SK-N-SH treated with all-trans-retinoic acid at 6 μM for 48 hours (cell line): ENCODE measurements at regions not wholly inside any gene's neighbourhood (a gene's known extent, or its start where the extent isn't known, plus 50 kb on each side); places are given as distances from the start of the nearest gene placed in this dataset.

Experiments
- ATAC-seq: fragments of 200-7000 bp; cut with Tn5 transposase; 3 replicates; pipeline ENCODE4 v1.9.1; 2020; ENCODE audit warnings: mild to moderate bottlenecking, moderate library complexity
- ARNTL ChIP-seq: fragments of 450-650 bp; formaldehyde crosslinking; IDR thresholded peaks from 2 replicates; pipeline ENCODE4 v1.5.0; 2020; ENCODE audit warnings: low read depth, mild to moderate bottlenecking, moderate library complexity, borderline replicate concordance
- CREB5 ChIP-seq: fragments of 250-450 bp; sonication (Bioruptor Pico); IDR thresholded peaks from 2 replicates; pipeline ENCODE4 v1.5.1; 2020; ENCODE audit warnings: low read depth, mild to moderate bottlenecking, moderate library complexity
- CSDC2 ChIP-seq: fragments of 250-450 bp; sonication (Bioruptor Pico); IDR thresholded peaks from 2 replicates; pipeline ENCODE4 v1.5.0; 2020; ENCODE audit warnings: mild to moderate bottlenecking, moderate library complexity
- CSRNP3 ChIP-seq: fragments of 250-450 bp; sonication (Bioruptor Pico); IDR thresholded peaks from 2 replicates; pipeline ENCODE4 v1.5.1; 2021; ENCODE audit warnings: mild to moderate bottlenecking, moderate library complexity
- GLIS3 ChIP-seq: fragments of 250-450 bp; sonication (Bioruptor Pico); IDR thresholded peaks from 2 replicates; pipeline ENCODE4 v1.5.0; 2020; ENCODE audit warnings: mild to moderate bottlenecking, moderate library complexity
- ISL1 ChIP-seq: fragments of 250-450 bp; sonication (Bioruptor Pico); IDR thresholded peaks from 2 replicates; pipeline ENCODE4 v2.1.2; 2022; ENCODE audit warnings: mild to moderate bottlenecking, moderate library complexity
- OSR1 ChIP-seq: fragments of 250-450 bp; sonication (Bioruptor Pico); IDR thresholded peaks from 2 replicates; pipeline ENCODE4 v1.8.0; 2022; ENCODE audit warnings: moderate library complexity, mild to moderate bottlenecking, inconsistent platforms
- PATZ1 ChIP-seq: fragments of 250-450 bp; sonication (Bioruptor Pico); IDR thresholded peaks from 2 replicates; pipeline ENCODE4 v1.8.0; 2020; ENCODE audit warnings: mild to moderate bottlenecking, moderate library complexity, borderline replicate concordance
- POU6F1 ChIP-seq: fragments of 250-450 bp; sonication (Bioruptor Pico); IDR thresholded peaks from 2 replicates; pipeline ENCODE4 v1.8.0; 2021; ENCODE audit warnings: low read depth, mild to moderate bottlenecking, moderate library complexity, borderline replicate concordance
- PPARA ChIP-seq: fragments of 250-450 bp; sonication (Bioruptor Pico); IDR thresholded peaks from 2 replicates; pipeline ENCODE4 v1.5.0; 2020; ENCODE audit warnings: mild to moderate bottlenecking, borderline replicate concordance
- RARB ChIP-seq: fragments of 250-450 bp; sonication (Bioruptor Pico); IDR thresholded peaks from 2 replicates; pipeline ENCODE4 v1.8.0; 2021; ENCODE audit warnings: mild to moderate bottlenecking, moderate library complexity
- SNAI2 ChIP-seq: fragments of 250-450 bp; sonication (Bioruptor Pico); IDR thresholded peaks from 2 replicates; pipeline ENCODE4 v1.5.0; 2020; ENCODE audit warnings: mild to moderate bottlenecking, moderate library complexity
- TCF4 ChIP-seq: fragments of 250-450 bp; sonication (Bioruptor Pico); IDR thresholded peaks from 2 replicates; pipeline ENCODE4 v1.8.0; 2021; ENCODE audit warnings: mild to moderate bottlenecking, moderate library complexity, borderline replicate concordance
- TSHZ2 ChIP-seq: fragments of 250-450 bp; sonication (Bioruptor Pico); IDR thresholded peaks from 2 replicates; pipeline ENCODE4 v1.5.0; 2020; ENCODE audit warnings: mild to moderate bottlenecking, moderate library complexity
- ZFP3 ChIP-seq: fragments of 250-450 bp; sonication (Bioruptor Pico); IDR thresholded peaks from 2 replicates; pipeline ENCODE4 v1.5.0; 2020; ENCODE audit warnings: mild to moderate bottlenecking, moderate library complexity
- ZFP30 ChIP-seq: fragments of 450-650 bp; formaldehyde crosslinking; IDR thresholded peaks from 2 replicates; pipeline ENCODE4 v1.5.0; 2022; ENCODE audit warnings: mild to moderate bottlenecking, moderate library complexity
- ZNF565 ChIP-seq: fragments of 450-650 bp; formaldehyde crosslinking; conservative IDR thresholded peaks from 2 replicates; pipeline ENCODE4 v1.5.0; 2020; ENCODE audit warnings: low read depth, mild to moderate bottlenecking, moderate library complexity
- ZNF8 ChIP-seq: fragments of 450-650 bp; formaldehyde crosslinking; IDR thresholded peaks from 2 replicates; pipeline ENCODE4 v1.5.0; 2020; ENCODE audit warnings: mild to moderate bottlenecking, moderate library complexity

GRCh38 chr15:36448418-36448817 is 131.0 kb upstream of the CDIN1 start:
- TF ChIP-seq GLIS3 (CRISPR knock-in tag) (no peak), POU6F1 (CRISPR knock-in tag) (no peak), CREB5 (no peak), CSDC2 (no peak), OSR1 (CRISPR knock-in tag) (no peak), PPARA (no peak), ZFP3 (CRISPR knock-in tag) (no peak), RARB (CRISPR knock-in tag) (no peak), SNAI2 (CRISPR knock-in tag) (no peak), ZNF8 (CRISPR knock-in tag) (no peak), PATZ1 (CRISPR knock-in tag) (no peak)
- ATAC-seq = no peak

- ATAC-seq = no peak
- TF ChIP-seq ZNF565 (CRISPR knock-in tag) (no peak), CREB5 (no peak), CSRNP3 (CRISPR knock-in tag) (no peak), TCF4 (CRISPR knock-in tag) (no peak), PPARA (no peak), ISL1 (CRISPR knock-in tag) (no peak), ZFP30 (CRISPR knock-in tag) (no peak), POU6F1 (CRISPR knock-in tag) (no peak), ARNTL (no peak), CSDC2 (no peak), PATZ1 (CRISPR knock-in tag) (no peak), TSHZ2 (CRISPR knock-in tag) (no peak), OSR1 (CRISPR knock-in tag) (no peak)
These were observed 130.3 kb upstream of the CDIN1 start for GRCh38 chr15:36449084-36449661.
